LoVo (cell line): ENCODE measurements at regions not wholly inside any gene's neighbourhood (a gene's known extent, or its start where the extent isn't known, plus 50 kb on each side); places are given as distances from the start of the nearest gene placed in this dataset.
A peak's percentile ranks its signal among the peaks of the same experiment; 100 is the strongest.
"Not testable (repeated sequence)": the region's sequence is repeated elsewhere in the genome, so short reads cannot be mapped to it uniquely, and the experiment has no call there.

Source experiments
- DNase-seq: peaks from one replicate; pipeline ENCODE4 v3.0.0-alpha.2; 2016; ENCODE audit warnings: low spot score

DNA sequence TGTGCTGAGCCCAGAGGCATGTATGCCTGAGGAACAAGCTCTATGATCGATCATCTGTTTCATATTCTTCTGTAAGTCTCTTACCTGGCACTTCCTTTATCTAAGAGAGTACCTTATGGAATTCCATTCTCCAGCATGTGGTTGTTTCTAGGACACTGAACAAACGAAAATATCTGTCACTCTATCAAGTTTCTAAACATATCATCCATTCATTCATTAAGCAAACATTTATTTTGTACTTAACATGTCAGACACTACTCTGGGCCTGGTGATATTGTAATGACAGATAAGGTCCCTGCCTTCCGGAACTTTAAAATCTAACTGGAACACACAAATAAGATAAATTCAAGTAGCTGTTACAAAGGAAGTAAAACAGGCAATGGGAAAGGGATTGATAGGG lies 477.1 kb downstream of the IGSF11 start:
- no peak for DNase-seq

DNA sequence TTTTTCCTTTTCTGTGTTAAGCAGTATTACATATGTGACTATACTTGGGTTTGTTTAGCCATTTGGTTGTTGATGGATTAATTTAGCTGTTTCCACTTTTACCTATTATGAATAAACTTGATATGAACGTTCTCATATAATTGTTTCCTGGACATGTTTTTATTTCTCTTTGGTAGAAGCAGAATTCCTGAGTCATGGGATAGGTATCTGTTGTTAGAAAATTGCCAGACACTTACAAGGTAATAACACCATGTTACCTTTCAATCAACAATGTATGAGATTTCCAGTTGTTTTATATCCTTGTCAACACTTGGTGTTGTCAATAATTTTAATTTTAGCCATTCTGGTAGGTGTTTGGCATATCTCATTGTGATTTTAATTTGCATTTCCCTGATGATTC lies 475.4 kb downstream of the IGSF11 start:
- no peak for DNase-seq

DNA sequence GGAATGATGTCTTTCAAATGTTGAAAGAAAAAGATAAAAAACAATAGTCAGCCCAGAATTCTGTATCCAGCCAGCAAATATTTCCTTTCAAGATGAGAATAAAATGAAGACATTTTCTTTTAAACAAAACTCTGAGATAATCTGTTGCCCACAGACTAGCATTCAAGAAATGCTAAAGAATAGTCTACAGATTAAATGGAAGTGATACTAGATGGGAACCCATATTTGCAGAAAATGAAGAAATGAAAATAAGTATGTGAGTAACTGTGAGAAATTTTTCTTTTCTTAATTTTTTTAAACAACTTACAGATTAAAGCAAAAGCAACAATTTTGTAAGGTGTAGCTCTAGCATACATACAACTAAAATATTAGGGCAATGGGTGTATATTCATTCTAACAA lies 469.8 kb downstream of the IGSF11 start:
- DNase-seq, result no peak

DNA sequence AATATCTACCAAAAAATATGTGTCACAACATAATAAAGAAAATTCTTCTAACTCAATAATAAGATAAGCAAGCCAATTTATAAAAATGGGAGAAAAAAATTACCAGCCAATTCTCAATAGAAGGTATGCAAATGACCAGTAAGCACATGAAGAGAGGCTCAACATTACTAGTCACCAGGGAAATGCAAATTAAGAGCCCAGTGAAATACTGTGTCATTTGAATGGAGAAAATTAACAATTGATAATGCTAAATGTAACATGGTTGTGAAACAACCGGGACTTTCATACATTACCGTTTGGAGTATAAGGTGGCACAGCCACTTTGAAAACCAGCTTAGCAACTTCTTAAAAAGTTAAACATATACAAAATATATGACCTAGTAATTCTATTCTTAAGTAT lies 460.7 kb downstream of the IGSF11 start:
- no peak for DNase-seq

DNA sequence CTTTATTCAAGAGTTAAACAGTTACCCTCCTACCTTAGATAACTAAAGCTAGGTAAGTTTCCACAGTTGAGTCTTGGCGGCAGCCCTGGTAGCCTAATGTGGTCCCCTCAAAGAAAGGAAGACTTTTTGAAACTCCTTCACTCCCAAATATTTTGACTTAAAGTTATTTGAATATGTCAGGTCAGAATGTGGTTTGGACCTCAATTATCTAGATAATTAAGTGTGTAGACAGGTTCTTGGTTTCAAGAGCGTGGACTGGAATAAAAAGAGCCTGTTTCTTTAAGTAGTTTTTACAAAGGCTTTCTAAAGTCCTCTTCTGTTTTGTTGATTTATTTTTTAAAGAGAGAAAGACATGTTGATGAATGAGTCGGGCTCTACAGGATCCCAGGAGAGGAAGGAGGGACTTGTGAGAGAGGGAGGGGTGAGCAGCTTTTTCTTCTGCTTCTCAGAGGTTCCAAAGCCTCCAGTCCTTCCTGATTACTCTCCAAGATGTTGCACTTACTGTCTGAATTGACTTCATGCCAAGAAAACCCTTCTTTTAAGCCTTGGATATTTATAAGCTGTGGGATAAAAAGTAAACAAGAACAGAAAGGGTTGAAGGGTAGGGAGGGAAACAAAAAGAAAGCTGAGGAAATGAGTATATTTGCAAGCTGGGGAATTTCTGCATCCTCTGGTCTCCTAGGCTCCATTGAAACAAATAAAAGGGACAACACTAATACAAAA lies 457.4 kb downstream of the IGSF11 start:
- DNase-seq, result no peak

DNA sequence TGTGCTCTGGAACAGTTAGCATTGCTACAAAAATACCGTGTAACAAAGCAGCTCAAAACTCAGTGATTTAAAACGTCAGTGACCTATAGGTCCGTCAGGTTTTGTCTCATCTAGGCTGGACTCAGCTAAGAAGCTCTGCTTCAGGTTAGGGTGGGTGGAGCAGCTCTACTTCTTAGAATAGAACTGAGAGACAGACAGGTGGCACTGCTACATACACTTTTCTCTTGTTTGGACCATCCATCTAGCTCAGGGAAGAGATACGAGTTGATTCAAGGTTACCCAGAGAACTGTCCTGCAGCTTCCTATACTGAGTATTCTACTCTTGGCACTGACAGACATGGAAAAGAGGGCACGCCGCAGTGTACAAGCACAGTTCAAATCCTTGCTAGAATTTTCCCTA lies 456.1 kb downstream of the IGSF11 start:
- DNase-seq, result no peak

DNA sequence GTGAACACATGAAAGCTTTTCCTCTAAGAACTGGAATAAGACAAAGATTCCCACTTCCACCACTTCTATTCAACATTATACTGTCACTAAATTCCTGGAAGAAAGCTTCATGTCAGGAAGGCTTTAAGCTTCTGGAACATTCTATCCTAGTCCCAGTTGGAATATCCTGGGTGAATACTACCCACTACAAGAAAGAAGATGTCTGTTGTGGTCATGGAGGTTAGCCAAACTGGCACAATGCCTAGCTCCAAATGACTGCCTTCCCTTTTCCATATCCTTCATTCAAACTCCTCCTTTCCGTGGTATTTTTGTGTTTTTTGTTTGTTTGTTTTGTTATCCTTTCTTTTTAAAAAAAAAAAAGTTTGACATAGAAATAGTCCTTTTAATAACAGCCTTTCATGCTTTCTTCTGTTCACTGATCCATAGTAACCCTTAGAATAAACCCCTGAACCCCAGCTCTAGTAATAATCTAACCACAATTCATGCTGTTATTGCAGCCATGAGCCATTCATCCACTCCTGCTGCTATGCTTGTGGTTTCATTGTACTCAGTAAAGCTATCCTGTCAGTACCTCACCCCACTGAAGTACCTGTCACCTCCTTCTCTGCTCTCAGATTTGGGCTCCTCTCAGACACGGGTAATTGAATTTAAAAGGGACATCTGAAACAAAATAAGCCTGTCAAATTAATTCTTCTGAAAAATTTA lies 447.5 kb downstream of the IGSF11 start:
- DNase-seq, result no peak

DNA sequence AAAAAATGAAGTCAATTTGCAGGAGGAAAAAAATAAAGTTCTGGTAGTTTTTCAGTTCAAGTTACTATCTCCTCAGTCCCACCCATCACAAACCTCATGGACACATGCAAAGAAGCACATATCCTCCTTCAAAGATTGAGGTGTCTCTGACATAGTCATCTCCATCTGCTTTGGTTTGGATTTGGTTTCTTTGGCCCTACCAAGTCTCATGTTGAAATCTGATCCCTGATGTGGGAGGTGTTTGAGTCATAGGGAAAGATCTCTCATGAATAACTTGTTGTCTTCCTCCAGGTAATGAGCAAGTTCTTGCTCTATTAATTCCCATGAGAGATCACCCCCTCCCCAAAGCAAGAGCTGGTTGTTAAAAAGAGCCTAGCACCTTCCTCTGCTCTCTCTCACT lies 446.8 kb downstream of the IGSF11 start:
- no peak for DNase-seq

DNA sequence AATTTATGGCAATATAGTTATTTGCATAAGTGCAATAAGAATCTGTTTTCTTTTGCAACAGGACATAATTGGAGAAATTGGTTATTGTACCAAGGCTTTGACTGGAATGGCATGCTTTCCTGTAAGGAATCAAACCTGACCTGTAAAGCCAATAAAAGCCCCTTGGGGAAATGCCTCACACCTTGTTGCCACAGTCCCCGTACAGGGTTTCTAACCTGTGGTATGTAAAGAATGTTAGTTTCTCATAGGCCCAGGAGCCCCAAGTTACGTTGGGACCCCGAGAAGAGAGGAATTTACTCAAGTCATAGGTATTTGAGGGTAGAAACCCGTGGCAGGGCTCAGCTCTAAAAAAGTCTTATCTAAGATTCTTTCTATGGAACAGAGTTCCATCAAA lies 441.4 kb downstream of the IGSF11 start:
- DNase-seq, result no peak

DNA sequence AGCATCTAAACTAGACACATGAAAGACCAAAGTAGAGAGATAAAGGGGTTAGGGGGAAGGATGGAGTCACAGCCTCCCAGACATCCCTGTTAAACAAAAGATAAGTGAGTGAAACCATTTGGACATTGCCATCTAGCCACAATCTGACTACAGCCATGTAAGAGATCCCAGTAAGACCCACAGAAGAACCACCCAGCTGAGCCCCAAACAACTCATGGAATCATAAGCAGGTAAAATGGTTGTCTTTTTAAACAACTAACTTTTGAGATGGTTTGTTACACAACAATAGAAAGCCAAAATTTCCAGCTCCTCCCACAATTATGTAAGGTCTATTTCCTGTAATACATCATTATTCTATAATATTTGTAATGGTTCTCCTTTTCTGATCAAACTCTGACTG lies 437.5 kb downstream of the IGSF11 start:
- DNase-seq, result no peak

DNA sequence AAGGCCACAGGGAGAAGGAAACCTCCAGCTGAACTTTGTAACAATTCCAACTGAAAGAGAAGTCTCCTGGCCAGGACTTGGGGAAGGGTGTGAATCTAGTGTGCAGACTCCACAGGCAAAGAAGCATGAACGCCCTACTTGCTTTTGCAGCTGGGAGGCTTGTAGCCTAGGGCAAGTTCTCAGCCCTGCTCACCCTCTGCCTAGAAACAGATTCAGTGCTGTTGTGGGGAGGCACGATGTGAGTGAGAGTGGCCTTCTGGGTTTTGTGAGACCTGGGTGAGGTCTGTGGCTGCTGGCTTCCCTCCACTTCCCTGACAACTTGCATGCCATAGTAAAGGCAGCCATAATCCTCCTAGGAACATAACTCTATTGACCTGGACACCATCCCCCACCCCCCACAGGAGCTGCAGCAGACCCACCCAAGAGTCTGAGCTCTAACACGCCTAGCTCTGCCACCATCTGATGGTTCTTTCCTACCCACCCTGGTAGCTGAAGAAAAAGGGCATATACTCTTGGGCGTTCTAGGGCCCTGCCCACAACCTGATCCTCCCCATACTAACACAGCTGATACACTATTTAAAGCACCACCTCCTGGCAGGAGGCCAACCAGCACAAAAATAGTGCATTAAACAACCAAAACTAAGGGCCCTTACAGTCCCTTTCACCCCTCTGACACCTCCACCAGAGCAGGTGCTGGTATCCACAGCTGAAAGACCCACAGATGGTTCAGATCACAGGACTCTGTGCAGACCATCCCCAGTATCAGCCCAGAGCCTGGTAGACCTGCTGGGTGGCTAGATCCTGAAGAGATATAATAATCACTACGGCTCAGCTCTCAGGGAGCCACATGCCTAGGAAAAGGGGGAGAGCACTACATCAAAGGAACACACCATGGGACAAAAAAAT lies 426.5 kb downstream of the IGSF11 start:
- DNase-seq, result no peak

DNA sequence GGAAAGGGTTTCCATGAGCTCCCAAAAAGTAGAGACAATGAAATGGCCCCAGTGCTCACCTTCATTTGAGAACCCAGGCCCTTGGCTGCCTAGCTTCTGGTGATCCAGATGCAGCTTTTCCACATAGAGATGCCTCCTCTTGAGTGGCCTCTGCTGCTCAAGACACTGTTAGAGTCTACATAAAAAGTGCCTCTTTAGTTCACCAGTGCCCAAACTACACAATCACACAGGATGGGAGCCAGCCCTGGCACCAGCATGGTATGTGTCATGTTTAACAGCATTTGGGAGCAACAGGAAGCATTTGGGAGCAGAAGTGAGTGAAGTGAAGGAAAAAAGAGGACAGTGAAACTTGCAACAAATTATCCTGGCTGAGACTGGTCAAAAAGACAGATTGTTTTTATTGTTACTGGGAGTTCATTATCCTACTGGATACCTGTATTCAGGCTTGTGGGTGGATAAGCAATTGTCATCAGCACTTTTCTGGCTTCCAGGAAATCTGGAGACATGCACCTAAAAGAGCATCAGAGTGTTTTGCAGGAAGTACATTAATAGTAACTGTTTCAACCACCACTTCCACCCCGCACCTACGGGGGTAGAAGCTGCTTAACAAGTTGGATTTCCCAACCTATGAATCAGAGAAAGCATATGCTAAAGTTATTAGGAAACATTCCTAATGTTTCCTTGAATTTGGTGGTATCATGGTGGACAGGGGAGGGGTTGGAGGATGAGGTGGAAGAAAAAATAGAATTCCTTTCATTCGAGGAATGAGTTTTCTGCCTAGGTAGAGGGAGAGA lies 416.2 kb downstream of the IGSF11 start:
- DNase-seq, result no peak

DNA sequence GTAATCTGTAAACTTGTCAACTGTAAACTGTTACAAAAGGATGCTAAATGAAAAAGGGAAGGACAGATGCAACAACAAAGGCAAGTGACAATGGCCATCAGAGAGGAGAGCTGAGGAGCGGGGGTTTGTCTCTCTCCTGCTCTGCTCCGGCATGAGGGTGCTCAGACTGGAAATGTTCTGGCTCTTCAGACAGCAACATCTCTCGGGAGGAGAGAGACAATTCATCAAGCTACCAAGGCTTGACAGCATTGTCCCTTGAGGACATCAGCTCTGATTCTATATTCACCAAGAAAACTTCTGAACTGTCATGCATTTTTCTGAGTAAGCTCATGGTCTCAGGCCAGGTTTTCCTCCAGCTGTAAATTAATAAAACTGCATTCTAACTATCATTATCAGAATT lies 408.2 kb downstream of the IGSF11 start:
- no peak for DNase-seq

DNA sequence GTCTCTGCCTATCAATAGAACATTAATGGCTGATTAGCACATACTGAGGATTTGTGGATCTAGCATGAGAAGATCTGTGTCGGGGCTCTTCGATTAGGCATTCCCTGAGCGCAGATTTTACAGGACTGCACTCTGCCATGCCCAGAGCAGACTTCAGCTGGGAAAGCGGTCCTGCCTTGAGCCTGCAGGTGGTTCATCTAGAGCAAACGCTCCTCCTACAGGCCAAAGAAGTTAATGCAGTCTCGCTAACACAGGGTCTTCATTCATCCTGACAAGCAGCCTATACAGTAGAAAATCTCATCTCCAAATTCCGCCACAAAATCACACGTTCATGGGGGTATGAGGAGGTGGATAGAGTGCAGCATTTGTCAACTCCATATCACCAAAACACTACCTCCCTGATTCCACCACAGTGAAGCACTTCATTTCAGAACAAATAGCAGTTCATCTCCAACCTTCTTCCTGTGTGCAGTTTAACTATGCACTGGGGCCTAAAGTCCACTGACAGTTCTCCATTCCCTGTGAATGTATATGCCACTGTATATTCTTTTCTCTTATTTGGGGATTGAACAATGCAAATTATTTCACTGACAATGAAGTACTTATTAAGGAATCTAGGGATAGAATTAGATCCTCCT lies 405.8 kb downstream of the IGSF11 start:
- DNase-seq, result peak; percentile 50

DNA sequence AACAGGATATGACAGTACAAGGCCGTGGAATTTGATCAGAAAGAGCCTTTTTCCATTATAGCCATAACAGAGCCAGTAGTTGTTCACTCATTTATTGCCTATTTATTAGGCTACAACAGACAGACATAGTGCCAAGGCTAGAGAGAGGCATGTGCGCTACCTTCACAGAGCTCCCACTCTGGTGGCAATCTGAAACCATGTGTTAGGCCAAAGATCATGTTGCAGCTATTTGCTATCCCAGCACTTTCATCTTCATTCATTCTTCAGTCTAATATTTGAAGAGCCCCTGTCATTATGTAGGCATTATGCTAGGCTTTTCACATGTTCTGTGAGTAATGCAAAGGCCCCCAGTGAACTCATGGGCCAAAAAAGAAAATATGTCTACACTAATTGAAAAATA lies 404.8 kb downstream of the IGSF11 start:
- DNase-seq, result no peak

DNA sequence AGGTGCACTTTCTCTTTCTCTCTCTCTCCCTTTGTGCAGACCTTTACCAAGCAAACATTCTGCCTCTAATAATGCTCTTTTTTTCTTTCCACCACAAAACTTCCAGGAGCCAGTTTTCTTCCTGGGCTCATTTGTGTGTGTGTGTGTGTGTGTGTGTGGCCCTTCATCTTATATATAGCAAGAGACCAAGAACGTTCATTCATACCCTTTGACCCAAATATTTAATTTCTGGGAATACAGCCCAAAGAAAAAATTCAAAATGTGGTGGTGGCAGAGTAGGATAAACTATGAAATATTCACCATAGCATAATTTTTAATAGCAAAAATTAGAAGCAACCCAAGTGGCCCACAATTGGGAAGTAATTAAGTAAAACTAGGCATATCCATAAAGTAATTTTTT lies 398.9 kb downstream of the IGSF11 start:
- DNase-seq, result no peak

DNA sequence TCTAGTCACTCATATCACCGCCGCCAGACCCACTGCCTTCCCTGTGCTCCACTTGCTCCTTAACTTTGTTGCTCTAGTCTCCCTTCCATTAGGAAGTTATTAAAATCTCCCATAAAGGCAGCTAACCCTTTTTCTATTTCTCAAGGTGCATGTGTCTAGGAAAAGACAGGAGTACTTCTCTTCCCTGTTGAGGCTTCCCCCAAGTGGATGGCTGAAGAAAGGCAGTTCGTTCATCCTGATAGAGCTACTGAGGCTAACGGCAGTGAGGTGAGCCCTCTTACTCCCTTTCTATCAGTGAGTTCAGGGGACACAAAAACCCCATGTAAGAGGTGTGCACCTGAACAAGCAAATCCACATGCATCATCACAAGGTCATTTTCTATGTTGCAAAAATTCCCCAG lies 397.8 kb downstream of the IGSF11 start:
- DNase-seq, result no peak

DNA sequence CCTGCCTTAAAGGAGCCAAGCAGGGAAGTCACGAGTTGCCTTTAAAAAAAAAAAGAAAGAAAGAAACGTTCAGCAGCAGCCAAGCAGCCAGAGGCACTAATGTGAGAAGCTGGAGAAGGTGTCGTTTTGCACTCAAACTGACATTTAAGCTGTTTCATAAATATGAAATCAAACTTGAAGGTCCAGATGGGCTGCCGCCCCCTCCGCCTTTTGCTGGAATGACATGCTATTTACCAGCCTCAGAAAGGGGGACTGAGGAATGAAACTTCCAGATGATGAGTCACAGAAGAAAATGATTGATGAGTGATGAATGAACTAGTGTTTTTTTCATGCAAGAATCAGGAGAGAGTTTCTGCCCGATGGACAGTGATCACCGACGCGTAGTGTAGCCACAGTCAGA lies 396.8 kb downstream of the IGSF11 start:
- DNase-seq, result no peak

DNA sequence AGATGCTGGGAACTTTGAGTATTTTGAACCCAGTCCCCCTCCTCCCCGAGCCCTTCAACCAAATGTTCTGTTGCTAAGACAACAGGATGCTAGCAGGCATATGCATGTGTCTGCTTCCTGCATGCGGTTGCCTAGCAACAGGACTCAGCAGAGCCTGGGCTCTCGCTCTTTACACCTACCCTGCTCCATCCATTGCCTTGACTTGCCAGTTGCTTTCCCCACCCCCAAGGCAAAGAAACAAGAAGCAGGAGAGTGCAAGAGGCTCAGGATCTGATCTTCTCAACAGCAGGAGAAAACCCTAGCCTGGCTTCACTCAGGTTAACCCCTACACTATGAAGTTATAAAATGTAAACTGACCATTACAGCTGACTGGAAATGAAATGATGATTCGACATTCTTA lies 393.0 kb downstream of the IGSF11 start:
- no peak for DNase-seq

DNA sequence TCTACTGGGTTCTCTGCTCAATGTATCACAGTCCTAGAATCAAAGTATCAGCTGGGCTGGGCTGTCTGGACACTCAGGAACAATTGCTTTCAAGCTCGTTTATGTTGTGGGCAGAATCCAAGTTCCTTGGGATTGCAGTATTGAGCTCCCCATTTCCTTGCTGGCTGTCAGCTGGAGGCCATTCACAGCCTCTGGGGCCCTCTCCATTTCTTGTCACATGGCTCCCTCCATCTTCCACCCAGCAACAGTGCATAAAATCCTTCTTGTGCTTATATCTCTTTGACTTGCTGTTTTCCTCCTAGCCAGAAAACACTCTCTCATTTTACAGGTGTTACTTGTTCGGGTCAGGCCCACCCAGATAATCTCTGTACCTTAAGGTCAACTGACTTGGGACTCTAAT lies 363.5 kb downstream of the IGSF11 start:
- no peak for DNase-seq

DNA sequence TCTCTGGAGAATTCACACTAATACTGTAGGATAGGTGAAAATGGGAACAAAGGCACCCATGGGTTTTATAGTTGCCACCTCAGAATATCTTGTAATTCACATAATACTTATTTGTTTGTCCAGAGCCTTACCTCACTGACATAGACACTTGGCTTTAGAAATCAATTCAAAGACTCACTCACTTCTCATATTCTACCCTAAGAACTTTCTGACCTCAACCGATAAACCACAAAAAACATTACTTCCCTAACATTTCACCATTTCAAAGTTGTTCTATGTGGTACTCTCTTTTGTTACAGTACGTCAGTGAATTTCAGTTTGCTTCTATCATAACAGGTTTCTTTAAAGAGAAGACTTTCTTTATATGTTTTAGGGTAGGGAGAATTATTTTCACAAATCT lies 359.3 kb downstream of the IGSF11 start:
- DNase-seq, result no peak

DNA sequence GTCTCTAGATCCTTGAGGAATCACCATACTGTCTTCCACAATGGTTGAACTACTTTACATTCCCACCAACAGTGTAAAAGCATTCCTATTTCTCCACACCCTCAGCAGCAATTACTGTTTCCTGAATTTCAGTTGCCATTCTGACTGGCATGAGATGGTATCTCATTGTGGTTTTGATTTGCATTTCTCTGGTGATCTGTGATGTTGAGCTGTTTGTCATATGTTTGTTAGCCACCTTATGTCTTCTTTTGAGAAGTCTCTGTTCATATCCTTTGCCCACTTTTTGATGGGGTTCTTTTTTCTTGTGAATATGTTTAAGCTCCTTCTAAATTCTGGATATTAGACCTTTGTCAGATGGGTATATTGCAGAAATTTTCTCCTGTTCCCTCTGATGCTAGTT lies 356.0 kb downstream of the IGSF11 start:
- not testable (repeated sequence) for DNase-seq
